Fibroblast of mammary gland (primary cell): ENCODE measurements at regions not wholly inside any gene's neighbourhood (a gene's known extent, or its start where the extent isn't known, plus 50 kb on each side); places are given as distances from the start of the nearest gene placed in this dataset.
"Not testable (repeated sequence)": the region's sequence is repeated elsewhere in the genome, so short reads cannot be mapped to it uniquely, and the experiment has no call there.

Source experiments
- DNase-seq: peaks from one replicate; pipeline ENCODE4 v3.0.0-alpha.2; 2010; ENCODE audit warnings: low read depth
- H3K4me3 ChIP-seq: 2 replicates; pipeline ENCODE4 v1.5.1; 2011; ENCODE audit warnings: low read depth, mild to moderate bottlenecking, low read length, moderate library complexity; ENCODE audit not compliant: control insufficient read depth
- CTCF ChIP-seq: conservative IDR thresholded peaks from 2 replicates; pipeline ENCODE4 v1.5.1; 2011; ENCODE audit warnings: low read depth, low read length, inconsistent platforms; ENCODE audit not compliant: control insufficient read depth, insufficient read depth

- no peak overlapping the region for H3K4me3 ChIP-seq
- TF ChIP-seq CTCF, result no peak
- DNase-seq, result no peak
These were observed 2158.5 kb upstream of the RAG2 start for GRCh38 chr11:38756537-38756936.

GRCh38 chr11:38751421-38751820 is 2153.4 kb upstream of the RAG2 start:
- no peak overlapping the region for H3K4me3 ChIP-seq
- no peak for DNase-seq
- no peak for TF ChIP-seq CTCF

GRCh38 chr11:38746516-38746915 is 2148.5 kb upstream of the RAG2 start:
- not testable (repeated sequence) for DNase-seq, H3K4me3 ChIP-seq

- no peak overlapping the region for H3K4me3 ChIP-seq
- DNase-seq, result no peak
- TF ChIP-seq CTCF, result no peak
These were observed 2125.3 kb upstream of the RAG2 start for GRCh38 chr11:38723361-38723760.

- no peak for TF ChIP-seq CTCF
- no peak for DNase-seq
- no peak overlapping the region for H3K4me3 ChIP-seq
These were observed 2123.7 kb upstream of the RAG2 start for GRCh38 chr11:38721586-38722315.

- no peak overlapping the region for H3K4me3 ChIP-seq
- DNase-seq, result no peak
- TF ChIP-seq CTCF, result no peak
These were observed 2120.6 kb upstream of the RAG2 start for GRCh38 chr11:38718659-38719058.

GRCh38 chr11:38718049-38718448 is 2120.0 kb upstream of the RAG2 start:
- no peak for TF ChIP-seq CTCF
- DNase-seq, result no peak
- no peak overlapping the region for H3K4me3 ChIP-seq
